RWPE2 (cell line): ENCODE measurements at regions not wholly inside any gene's neighbourhood (a gene's known extent, or its start where the extent isn't known, plus 50 kb on each side); places are given as distances from the start of the nearest gene placed in this dataset.

ENCODE experiments used
- ATAC-seq: fragments of 200-7000 bp; cut with Tn5 transposase; 3 replicates; pipeline ENCODE4 v1.9.1; 2021; ENCODE audit warnings: low read depth
- DNase-seq: peaks from one replicate; pipeline ENCODE4 v3.0.0-alpha.2; 2020; ENCODE audit warnings: low spot score
- H3K27ac ChIP-seq: fragments of 450-650 bp; 2 replicates; pipeline ENCODE4 v1.5.1; 2017; ENCODE audit warnings: mild to moderate bottlenecking; ENCODE audit not compliant: poor library complexity, severe bottlenecking
- H3K27me3 ChIP-seq: fragments of 250-450 bp; sonication (Bioruptor Pico); 2 replicates; pipeline ENCODE4 v1.5.1; 2021; ENCODE audit warnings: mild to moderate bottlenecking, moderate library complexity; ENCODE audit not compliant: insufficient read depth, poor library complexity, severe bottlenecking
- H3K36me3 ChIP-seq: fragments of 250-450 bp; sonication (Bioruptor Pico); 2 replicates; pipeline ENCODE4 v1.5.1; 2020; ENCODE audit warnings: low read depth, mild to moderate bottlenecking, moderate library complexity
- H3K4me1 ChIP-seq: fragments of 250-450 bp; sonication (Bioruptor Pico); 2 replicates; pipeline ENCODE4 v1.5.1; 2021; ENCODE audit warnings: mild to moderate bottlenecking, moderate library complexity; ENCODE audit not compliant: insufficient read depth, poor library complexity, severe bottlenecking
- H3K4me3 ChIP-seq: fragments of 250-450 bp; sonication (Bioruptor Pico); 2 replicates; pipeline ENCODE4 v1.5.1; 2021; ENCODE audit warnings: mild to moderate bottlenecking, moderate library complexity; ENCODE audit not compliant: severe bottlenecking
- H3K9me3 ChIP-seq: fragments of 250-450 bp; sonication (Bioruptor Pico); 2 replicates; pipeline ENCODE4 v1.5.1; 2021; ENCODE audit warnings: mild to moderate bottlenecking, moderate library complexity; ENCODE audit not compliant: severe bottlenecking
- CTCF ChIP-seq: fragments of 450-650 bp; IDR thresholded peaks from one replicate; pipeline ENCODE4 v1.5.1; 2017; ENCODE audit warnings: mild to moderate bottlenecking, moderate library complexity; ENCODE audit not compliant: poor library complexity, severe bottlenecking

DNA sequence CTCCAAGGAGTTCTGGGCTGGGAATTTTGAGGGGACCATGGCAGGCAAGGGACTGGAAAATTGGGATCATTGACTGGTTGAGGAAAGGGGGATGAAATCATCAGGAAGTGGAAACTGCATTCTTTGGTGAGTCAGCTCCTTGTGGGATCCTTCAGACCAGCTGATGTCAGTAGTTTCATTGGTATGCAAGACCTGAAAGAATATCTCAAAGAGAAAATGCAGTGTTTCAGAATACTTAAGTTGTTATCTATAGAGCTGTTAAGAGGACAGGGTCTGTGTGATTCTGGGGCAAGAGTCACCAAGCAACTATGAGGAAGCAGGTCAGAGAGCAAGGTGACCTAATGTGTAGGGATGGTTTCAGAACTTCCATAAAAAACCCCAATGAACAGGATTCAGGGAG is 595.9 kb upstream of the AUTS2 start:
- ATAC-seq = no peak
- Histone ChIP-seq H3K9me3 (no peaks in the 10 kb centered on the region), H3K4me3 (no peak overlapping the region), H3K27me3 (no peaks in the 10 kb centered on the region), H3K4me1 (no peaks in the 10 kb centered on the region), H3K27ac (no peak overlapping the region), H3K36me3 (no peaks in the 10 kb centered on the region)
- no peak for DNase-seq
- TF ChIP-seq CTCF = no peak

GRCh38 chr7:69012149-69012548 is 586.1 kb upstream of the AUTS2 start:
- Histone ChIP-seq H3K36me3 (no peaks in the 10 kb centered on the region), H3K4me3 (no peak overlapping the region), H3K27me3 (no peaks in the 10 kb centered on the region), H3K27ac (no peak overlapping the region), H3K9me3 (no peaks in the 10 kb centered on the region), H3K4me1 (no peaks in the 10 kb centered on the region)
- DNase-seq (no peak), ATAC-seq (no peak)
- no peak for TF ChIP-seq CTCF

DNA sequence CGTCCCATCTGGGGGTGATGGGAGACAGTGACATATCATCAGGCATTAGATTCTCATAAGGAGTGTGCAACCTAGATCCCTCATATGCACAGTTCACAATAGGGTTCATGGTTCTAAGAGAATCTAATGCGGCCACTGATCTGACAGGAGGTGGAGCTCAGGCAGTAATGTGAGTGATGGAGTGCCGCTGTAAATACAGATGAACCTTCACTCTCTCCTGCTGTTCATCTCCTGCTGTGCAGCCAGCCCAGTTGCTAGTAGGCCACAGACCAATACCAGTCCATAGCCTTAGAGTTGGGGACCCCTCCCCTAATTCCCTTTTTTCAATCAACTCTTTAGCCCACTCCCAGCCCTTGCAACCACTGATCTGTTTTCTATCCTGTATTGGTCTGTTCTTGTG is 581.1 kb upstream of the AUTS2 start:
- Histone ChIP-seq H3K27ac (no peak overlapping the region), H3K9me3 (no peaks in the 10 kb centered on the region), H3K36me3 (no peaks in the 10 kb centered on the region), H3K4me1 (no peaks in the 10 kb centered on the region), H3K4me3 (no peak overlapping the region), H3K27me3 (no peaks in the 10 kb centered on the region)
- no peak for TF ChIP-seq CTCF
- ATAC-seq = no peak
- DNase-seq = no peak

GRCh38 chr7:69018200-69018599 is 580.1 kb upstream of the AUTS2 start:
- ATAC-seq (no peak), DNase-seq (no peak)
- Histone ChIP-seq H3K4me3 (no peak overlapping the region), H3K27me3 (no peaks in the 10 kb centered on the region), H3K27ac (no peak overlapping the region), H3K36me3 (no peaks in the 10 kb centered on the region), H3K9me3 (no peaks in the 10 kb centered on the region), H3K4me1 (no peaks in the 10 kb centered on the region)
- TF ChIP-seq CTCF = no peak

DNA sequence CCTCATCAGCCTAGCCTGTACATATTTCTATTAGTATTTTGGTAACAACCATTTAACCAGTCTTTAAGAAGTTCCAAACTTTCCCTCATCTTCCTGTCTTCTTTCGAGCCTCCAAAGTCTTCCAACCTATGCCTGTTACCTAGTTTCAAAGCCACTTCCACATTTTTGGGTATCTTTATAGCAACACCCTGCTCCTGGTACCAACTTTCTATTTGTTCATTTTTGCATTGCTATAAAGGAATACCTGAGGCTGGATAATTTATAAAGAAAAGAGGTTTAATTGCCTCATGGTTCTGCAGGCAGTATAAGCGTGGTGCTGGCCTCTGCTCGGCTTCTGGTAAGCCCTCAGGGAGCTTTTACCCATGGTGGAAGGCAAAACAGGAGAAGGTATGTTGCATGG is 578.8 kb upstream of the AUTS2 start:
- ATAC-seq (no peak), DNase-seq (no peak)
- no peaks in the 10 kb centered on the region for H3K36me3 ChIP-seq
- no peaks in the 10 kb centered on the region for H3K9me3 ChIP-seq
- TF ChIP-seq CTCF = no peak
- no peak overlapping the region for H3K27ac ChIP-seq
- no peak overlapping the region for H3K4me3 ChIP-seq
- no peaks in the 10 kb centered on the region for H3K4me1 ChIP-seq
- H3K27me3 ChIP-seq = no peaks in the 10 kb centered on the region
